Endometrial microvascular endothelial cells (primary cell): ENCODE measurements at regions not wholly inside any gene's neighbourhood (a gene's known extent, or its start where the extent isn't known, plus 50 kb on each side); places are given as distances from the start of the nearest gene placed in this dataset.

Experiments used
- in situ Hi-C: cut with HindIII; loops from 2 replicates; pipeline ENCODE4 v1.10.0; 2017; ENCODE audit warnings: low sequenced_read_pairs, low pct_unique_long_range_greater_than_20kb; ENCODE audit errors: inconsistent ontology term

DNA sequence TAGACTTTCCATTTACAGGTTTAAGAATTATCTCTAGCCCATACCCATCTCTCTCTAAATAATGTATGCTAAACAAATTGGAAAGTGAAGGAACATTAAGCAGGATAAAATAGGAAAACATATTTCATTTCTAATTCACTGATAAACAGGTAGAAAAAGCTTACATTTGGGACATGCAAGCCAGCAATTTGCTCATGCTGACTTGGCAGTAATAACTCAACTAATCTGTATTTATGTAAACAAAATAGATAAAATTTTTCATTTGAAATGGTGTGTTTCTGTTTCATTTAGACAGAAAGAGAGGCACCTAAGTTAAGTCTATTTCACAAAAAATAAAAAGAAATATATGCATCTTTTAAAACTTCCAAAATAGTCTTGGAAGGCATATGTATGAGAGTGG, 877.3 kb upstream of the LRRTM1 start:
- in situ Hi-C loops: no loop called here

DNA sequence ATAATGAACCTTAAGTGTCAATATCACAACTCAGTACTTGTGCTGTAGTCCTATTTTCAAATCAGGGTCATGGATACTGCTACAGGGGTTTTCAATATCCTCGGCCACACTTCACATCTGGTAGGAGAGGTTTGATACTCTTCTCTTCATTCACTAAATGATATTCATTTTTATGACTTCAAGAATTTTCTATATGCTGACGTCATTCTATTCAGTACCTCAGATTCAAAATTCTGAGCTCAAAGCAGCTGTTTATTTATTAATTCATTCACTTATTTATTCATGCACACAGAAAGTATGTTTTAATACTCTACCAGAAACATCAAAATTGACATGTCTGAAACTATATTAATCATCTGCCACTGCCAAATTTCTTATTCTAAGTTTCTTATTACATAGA, 866.9 kb upstream of the LRRTM1 start:
- in situ Hi-C loops: no loop called here

DNA sequence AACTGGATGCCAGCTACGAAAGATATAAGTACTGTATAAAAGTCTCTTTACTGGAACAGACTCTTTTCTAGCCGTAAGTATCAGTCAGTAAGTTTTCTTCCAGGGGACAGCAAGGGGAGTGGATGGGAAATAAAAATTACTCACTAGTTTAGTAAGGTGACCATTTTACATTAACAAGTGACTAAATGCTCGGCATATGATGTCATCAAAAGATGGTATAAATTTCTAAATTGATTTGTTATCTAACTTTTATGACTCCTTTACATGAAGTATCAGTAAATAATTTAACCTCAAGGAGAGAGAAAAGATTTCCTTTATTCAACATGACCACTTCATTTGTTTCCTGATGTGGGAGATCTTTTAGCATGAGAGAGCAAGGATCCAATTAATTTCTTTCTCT, 859.0 kb upstream of the LRRTM1 start:
- in situ Hi-C loops: no loop called here

DNA sequence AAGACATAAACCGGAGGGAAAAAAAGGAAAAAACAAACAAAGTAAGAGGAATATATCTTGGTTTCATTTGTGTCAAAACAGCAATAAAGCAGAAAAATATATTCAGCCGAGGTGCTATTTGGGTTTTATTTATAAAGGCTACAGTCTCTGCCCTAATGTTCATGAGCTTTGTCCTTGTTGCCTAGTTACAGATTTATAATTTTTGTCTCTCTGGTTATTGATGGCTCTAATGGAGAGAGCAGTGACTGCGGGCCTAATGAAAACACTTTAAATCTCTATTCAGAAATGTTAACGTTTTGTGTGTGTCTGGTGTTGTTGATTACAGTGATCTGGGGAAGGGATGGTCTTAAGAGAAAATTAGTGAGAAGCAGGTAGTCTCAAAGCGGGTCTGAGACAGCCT, 854.0 kb upstream of the LRRTM1 start:
- in situ Hi-C loops: no loop called here

DNA sequence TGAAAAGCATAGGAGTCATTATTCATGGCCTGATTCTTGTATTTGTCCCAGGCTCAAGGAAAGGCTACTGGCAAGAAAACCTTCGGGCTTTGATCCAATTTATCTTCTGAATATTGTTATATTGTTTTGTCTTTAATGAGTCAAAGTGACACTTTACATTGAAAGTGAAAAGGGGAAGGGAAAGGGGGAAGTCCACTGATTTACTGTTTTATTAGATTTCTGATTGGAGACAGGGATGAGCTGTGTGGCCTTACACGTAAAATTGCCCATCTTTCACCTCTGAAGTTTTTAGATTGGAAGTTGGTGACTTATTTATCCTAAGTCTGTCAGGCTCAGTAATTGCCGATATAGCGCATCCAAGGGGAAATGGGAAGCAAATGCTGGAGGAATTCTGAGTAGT, 843.8 kb upstream of the LRRTM1 start:
- in situ Hi-C loops: no loop called here

DNA sequence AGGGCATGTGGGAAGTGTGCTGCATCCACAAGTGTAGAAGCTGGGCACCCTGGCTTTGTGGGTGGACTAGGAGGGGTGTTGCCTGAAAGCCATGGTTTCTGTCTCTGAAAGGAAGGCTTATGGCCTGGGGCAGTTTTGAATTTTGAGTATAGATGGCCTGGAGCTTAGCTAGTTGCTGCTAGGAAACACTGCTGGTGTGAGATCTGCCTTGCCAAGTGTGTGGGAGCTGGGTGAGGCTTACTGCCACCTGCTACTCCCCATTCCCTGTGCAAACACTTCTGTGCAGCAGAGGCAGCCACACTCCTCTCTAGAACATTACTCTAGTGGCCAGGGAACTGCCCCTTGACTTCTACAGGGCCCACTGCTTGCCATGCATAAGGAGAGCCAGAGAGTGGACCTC, 831.7 kb upstream of the LRRTM1 start:
- in situ Hi-C loops: no loop called here

DNA sequence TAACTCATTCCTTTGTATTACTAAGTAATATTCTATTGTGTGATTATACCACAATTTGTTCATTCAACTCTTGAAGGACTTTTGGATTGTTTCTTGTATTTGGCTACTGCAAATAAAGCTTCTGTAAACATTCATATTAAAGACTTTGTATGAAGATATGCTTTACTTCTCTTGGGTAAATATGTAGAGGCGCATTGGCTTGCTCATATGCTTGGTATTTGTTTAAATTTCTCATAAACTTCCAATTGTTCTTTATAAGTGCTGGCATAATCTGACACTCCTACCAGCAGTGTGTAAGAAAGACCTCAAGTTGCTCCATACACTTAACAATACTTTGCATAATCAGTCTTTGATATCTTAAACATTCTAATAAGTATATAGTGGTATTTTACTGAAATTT, 792.8 kb upstream of the LRRTM1 start:
- in situ Hi-C loops: no loop called here

DNA sequence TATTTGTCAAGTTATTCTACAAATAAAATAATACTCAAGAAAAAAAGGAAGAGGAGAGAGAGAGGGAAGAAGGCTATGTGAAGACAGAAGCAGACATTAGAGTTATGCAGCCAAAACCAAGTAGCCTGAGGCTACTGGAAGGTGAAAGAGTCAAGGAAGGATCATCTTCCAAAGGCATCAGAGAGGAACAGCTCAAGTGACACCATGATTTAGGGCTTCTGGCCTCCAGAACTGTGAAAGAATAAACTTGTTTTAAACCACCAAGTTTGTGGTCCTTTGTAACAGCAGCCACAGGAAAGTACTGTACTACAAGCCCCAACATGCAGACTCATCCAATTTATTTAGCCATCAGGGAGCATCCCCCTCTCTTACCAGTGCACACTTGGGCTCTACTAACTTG, 788.5 kb upstream of the LRRTM1 start:
- in situ Hi-C loops: no loop called here

DNA sequence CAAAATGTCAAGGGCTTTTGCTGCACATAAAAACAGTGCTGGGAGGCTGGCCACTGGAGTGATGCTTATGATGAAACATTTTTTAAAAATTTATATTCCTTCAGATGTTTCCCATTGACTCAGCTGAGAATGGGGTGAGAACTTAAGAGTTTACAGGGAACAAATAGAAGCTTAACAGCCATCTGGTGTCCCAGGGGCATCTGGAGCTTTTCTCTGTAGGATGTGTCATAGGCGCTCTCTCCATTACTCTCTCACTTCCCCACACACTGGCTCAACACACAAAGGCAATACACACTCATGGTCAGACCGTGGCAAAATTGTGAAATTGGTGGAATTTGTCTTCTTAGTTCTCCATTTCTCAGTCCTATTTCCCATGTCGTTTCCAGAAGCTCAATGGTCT, 783.1 kb upstream of the LRRTM1 start:
- in situ Hi-C loops: no loop called here

DNA sequence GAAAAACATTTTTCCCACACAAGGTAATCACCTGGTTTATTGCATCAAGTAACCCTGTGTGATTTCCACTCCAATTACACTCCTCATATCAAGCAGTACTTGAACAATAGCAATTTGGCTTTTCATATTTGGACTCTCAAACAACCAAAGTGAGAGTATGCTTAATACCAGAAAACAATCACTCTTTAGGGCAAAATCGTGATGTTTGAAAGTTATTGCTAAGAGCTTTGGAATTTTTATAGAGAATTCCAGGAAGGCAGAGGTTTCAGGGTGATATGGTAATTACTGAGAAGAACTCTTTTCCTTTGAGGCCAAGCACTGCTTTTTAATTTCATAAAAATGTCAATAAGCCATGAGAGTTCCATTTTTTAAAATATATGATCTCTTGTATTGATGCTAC, 779.5 kb upstream of the LRRTM1 start:
- in situ Hi-C loops: no loop called here

DNA sequence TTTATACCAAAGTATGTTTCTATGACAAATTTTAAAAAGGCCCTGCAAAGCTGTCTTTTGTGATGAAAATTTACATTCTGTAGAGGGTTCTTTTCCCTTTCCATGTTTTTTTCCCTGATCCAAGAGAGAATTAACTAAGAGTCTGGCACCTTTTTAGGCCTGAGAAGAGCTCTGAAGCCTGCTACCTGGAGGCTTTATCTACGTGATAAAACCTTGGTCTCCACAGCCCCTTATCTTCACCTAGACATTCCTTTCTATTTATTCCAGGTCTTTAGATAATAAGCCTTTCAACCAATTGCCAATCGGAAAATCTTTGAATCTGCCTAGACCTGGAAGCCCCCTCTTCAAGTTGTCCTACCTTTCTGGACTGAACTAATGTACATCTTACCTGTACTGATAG, 774.1 kb upstream of the LRRTM1 start:
- in situ Hi-C loops: no loop called here

DNA sequence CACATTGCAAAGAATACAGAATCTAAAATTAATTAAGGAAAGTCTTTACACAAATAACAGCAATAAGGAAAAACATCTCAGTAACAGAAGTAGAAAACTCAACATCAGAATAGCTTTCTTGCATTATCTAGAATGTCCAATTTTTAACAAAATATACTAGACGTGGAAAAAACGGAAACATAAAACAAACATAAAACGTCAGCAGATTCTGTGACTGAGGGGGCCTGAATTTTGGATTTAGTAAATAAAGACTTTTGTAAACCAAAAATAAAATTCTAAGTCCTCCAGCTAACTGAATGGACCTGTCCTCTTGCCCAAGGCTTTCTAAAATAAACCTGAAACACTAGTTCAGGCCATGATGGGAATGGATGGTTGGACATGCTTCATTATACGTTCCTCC, 773.5 kb upstream of the LRRTM1 start:
- in situ Hi-C loops: no loop called here

DNA sequence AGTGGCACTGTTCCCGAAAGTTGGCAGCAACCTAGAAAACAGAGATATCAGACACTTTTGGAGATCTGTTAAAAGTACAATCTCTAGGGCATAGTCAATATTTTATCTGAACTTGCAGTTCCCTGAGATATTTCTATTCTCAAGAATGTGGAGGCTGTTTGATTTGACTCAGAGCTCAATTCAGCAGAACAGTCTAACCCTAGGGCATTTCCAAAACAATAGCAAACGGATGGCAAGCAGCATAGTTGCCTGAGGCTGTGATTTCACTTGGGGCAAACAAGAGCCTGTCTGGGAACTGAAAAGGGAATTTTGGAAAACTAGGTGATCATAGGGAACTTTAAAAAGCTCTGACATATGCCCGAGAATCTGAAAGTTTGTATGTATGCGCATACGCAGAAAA, 772.8 kb upstream of the LRRTM1 start:
- in situ Hi-C loops: no loop called here

DNA sequence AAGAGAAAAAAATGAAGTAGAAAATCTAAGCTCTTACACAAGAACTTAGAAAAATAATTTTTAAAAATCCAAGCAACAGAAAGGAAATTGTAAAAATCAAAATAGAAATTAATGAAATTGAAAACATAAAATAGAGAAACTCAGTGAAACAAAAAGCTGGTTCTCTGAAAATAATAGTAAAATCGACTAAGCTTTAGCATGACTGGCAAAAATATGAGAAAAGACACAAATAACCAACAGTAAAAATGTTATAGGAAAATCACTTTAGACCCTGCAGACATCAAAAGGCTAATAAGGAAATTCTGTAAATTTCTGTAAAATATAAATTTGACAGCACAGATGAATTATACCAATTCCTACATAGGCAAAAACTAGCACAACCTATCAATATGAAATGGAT, 768.9 kb upstream of the LRRTM1 start:
- in situ Hi-C loops: no loop called here

DNA sequence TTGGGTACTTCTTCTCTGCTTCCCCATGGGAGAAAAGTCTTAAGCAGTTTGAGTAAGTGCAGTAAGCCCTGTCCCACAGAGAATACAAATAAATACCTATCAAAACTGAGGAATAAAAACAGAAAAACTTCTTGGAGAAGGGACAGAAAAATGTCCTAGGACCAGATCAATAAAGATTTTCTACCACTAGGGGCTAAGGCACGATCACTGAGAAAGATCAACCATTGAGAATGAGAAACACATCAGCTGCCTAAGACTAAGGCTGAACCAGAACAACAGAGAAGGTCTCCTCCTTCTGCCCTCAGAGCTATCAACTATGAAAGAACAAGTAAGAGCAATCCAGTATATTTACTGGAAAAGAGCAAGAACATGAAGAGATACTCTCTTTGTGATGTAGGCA, 763.6 kb upstream of the LRRTM1 start:
- in situ Hi-C loops: no loop called here

DNA sequence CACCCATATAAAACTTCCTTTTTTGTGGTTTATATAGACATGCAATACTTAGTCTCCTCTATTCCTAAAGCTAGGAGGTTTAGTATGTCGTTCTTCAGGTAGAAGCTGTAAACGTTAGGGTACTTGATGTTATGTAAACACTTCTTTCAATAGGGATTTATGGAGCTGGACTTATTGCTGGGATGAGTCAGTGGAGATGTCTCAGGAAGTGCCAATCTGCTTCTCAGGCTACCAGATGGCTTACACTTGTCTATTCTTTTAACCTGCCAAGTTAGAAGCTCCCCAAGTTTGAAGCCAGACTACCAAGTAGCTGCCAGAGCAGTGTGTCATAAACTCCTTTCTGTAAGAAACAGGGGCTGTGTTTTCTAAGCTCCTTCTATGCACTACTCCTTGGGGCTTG, 756.5 kb upstream of the LRRTM1 start:
- in situ Hi-C loops: no loop called here

DNA sequence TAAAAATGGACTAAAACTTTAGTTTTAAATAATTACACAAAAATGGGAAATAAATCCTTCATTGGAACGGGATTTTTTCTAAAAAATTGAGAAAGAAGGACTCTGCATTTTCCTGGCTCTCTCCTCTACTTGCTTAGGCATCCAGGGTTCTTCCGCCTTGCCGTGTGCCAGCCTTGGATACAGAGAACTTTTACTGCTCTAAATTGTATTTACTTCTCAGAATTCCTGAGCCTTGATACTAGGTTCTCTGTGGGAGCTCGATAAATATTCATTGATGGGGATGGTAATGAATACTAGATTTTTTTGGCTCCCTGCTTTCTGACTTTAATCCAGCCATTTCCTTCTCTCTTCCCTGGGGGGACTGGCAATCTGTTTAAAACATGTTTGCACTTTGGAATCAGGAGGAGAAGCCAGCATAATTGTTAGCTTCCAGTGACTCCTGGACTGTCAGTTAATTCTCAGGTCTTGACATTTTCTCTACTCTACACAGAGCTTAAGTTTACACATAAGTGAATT, 746.1 kb upstream of the LRRTM1 start:
- in situ Hi-C loops: no loop called here

DNA sequence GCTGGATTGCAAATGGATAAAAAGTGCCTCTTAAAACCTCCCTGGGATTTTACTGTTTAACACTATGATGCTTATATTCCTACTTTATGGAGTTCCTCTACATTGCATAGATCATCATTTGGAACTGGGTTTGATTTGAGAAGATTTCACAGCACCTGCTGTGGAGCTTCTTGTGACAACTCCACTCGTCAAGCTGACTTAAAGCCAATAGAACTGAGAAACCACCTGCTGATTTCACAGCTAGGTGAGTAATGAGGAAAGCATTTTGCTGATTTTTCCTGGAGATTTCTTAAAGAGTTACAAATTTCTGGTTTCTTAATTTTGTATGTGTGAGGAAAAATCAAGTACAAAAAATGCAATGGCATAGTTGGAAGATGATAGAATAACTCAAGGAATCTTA, 739.1 kb upstream of the LRRTM1 start:
- in situ Hi-C loops: no loop called here

DNA sequence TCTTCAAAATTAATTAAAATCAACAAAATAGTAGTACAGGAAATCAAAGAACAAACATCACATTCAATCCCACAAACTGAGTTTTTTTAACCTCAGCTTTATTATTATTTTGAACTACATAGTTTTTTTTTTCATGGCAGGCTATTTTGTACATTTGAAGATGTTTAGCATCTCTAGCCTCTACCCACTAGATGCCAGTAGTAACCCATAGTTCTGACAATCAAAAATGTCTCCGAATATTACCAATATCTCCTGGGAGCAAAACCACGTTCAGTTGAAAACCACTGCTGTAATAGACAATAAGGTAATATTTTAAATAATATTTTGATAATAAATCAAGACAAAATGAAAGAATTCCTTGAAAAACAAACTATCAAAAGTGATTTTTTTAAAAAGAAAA, 702.6 kb upstream of the LRRTM1 start:
- in situ Hi-C loops: no loop called here

DNA sequence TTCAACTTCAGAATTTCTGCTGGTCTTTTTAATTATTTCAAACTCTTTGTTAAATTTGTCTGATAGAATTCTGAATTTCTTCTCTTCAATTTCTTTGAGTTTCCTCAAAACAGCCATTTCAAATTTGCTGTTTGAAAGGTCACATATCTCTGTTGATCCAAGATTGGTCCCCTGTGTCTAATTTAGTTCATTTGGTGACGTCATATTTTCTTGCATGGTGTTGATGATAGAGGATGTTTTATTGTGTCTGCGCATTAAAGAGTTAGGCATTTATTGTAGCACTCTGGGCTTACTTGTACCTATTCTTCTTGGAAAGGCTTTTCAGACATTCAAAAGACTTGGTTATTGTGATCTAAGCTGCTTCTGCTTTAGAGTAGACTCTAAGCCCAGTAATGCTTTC, 698.4 kb upstream of the LRRTM1 start:
- in situ Hi-C loops: no loop called here

DNA sequence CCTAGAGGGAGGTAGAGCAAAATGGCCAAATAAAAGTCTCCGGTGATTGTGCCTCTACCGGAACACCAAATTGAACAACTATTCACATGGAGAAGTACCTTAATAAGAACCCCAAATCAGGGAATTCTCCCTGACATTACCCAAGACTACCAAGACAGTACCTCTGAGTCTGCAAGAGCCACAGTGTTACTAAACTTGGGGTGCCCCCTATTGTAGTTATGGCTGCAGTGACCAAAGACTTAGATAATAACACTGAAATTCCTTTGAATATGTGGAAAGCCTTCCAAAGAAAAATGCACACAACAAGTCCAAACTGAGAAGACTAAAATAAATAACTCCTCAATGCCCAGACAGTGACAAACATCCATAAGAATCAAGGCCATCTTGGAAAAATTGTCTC, 682.9 kb upstream of the LRRTM1 start:
- in situ Hi-C loops: no loop called here

DNA sequence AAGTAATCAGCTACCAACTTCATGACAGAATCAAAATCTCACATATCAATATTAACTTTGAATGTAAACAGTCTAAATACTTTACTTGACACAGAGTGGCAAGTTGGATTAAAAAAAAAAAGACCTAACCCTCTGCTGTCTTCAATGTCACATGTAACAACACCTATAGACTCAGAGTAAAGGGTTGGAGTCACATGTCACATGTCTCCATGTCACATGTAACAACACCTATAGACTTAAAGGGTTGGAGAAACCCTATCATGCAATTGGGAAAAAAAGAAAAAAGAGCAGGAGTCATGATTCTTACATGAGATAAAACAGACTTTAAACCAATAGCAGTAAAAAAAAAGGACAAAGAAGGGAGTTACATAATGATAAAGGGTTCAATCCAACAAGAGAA, 665.3 kb upstream of the LRRTM1 start:
- in situ Hi-C loops: no loop called here
